C4-2B (cell line): ENCODE measurements at regions not wholly inside any gene's neighbourhood (a gene's known extent, or its start where the extent isn't known, plus 50 kb on each side); places are given as distances from the start of the nearest gene placed in this dataset.

Source experiments
- H3K27ac ChIP-seq: fragments of 450-650 bp; 2 replicates; pipeline ENCODE4 v1.5.1; 2017
- ZFX ChIP-seq: fragments of 450-650 bp; IDR thresholded peaks from 2 replicates; pipeline ENCODE4 v1.6.1; 2017
- TF ChIP-seq, protein P1 (sequence below): fragments of 450-650 bp; conservative IDR thresholded peaks from 2 replicates; pipeline ENCODE4 v1.5.1; 2017; ENCODE audit warnings: mild to moderate bottlenecking

DNA sequence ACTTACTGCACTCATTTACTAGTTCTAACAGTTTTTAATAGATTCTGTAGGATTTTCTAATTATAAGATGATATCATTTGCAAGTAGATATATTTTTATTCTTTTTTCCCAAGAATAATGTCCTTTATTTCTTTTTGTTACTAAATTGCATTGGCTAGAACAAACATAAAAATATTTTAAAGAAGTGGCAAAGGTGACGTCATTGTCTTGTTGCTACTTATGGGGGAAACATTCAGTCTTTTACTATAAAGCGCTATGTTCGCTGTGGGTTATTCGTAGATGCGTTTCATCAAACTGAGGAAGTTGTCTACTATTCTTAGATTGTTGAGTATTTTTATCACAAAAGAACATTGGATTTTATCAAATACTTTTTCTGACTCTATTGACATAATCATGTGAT lies 765.2 kb upstream of the POU3F3 start:
- TF ChIP-seq, protein P1, sequence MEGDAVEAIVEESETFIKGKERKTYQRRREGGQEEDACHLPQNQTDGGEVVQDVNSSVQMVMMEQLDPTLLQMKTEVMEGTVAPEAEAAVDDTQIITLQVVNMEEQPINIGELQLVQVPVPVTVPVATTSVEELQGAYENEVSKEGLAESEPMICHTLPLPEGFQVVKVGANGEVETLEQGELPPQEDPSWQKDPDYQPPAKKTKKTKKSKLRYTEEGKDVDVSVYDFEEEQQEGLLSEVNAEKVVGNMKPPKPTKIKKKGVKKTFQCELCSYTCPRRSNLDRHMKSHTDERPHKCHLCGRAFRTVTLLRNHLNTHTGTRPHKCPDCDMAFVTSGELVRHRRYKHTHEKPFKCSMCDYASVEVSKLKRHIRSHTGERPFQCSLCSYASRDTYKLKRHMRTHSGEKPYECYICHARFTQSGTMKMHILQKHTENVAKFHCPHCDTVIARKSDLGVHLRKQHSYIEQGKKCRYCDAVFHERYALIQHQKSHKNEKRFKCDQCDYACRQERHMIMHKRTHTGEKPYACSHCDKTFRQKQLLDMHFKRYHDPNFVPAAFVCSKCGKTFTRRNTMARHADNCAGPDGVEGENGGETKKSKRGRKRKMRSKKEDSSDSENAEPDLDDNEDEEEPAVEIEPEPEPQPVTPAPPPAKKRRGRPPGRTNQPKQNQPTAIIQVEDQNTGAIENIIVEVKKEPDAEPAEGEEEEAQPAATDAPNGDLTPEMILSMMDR = no peak
- no peak for TF ChIP-seq ZFX
- H3K27ac ChIP-seq = no peak overlapping the region

DNA sequence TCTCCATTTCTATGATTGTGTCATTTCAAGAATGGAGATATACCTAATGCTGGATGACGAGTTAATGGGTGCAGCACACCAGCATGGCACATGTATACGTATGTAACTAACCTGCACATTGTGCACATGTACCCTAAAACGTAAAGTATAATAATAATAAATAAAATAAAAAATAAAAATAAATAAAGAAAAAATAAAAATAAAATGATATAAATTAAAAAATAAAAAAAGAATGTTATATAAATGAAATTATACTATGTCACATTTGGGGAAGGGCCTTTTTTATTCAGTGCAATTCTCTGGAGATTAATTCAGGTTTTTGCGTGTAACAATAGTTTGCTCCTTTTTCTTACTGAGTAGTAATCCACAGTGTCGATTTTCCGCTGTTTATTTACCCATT lies 763.5 kb upstream of the POU3F3 start:
- TF ChIP-seq ZFX = no peak
- TF ChIP-seq, protein P1 = no peak
- no peak overlapping the region for H3K27ac ChIP-seq

DNA sequence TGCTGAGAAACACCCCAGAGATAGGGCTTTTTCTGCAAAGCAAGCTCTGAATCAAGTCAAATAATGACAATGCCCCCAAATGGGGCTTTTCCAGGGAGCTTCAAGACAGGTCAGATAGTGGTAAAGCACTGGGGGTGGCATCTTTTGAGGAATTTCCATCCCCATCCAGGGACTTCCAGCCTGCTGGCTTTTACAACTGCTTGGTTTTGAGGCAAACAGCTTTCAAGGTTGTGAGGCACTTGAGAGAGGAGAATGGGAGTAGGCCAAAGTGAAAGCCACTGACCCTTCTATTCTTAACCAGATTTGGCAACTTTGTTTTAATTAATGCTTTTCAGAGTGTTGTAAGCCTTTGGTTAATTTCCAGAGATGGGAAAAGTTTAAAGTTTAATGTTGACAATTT lies 762.0 kb upstream of the POU3F3 start:
- TF ChIP-seq, protein P1 = no peak
- no peak for TF ChIP-seq ZFX
- no peak overlapping the region for H3K27ac ChIP-seq

DNA sequence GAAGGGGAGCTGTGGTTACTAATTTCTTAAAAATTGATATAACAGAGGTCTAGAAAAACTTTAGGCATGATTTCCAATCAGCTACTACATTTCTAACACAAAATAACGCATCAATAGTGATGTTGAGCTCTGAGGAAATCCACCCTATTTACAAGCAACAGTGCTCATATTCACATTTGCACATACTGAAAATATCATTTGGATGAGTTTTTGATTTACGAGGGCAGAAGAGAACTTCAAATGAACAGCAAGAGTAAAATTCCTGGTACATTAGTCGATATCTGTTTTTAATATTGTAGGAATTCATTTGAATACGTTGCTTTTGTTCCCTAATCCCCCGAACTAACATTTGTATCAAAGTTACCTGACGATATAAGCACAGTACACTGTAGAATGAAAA lies 761.0 kb upstream of the POU3F3 start:
- TF ChIP-seq, protein P1 = no peak
- TF ChIP-seq ZFX = no peak
- no peak overlapping the region for H3K27ac ChIP-seq

DNA sequence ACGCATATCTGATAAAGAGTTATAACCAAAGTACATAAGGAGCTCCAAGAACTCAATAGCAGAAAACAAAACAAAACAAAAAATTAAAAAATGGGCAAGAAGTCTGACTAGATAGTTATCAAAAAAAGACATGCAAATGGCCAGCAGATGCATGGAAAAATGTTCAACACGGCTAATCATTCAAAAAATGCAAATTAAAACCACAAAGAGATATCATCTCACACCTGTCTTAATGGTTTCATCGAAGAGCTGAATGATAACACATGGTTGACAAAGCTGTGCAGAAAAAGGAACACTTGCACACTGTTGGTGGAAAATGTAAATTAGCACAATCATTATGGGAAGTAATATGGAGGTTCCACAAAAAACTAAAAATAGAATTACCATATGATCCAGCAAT lies 751.3 kb upstream of the POU3F3 start:
- no peak overlapping the region for H3K27ac ChIP-seq
- TF ChIP-seq, protein P1 = no peak
- no peak for TF ChIP-seq ZFX

DNA sequence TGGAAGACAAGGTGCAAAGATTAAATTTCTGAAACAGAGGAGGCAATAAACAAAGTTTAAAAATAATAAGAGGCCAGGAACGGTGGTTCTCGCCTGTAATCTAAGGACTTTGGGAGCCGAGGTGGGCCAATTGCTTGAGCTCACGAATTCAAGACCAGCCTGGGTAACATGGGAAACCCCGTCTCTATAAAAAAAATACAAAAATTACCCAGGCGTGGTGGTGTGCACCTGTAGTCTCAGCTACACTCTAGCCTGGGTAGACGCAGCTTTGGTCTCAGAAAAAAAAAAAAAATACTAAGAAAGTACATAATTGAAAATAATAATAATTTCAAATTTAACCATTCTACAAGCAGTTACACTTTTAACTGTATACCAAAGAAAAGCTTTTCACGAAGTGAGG lies 744.6 kb upstream of the POU3F3 start:
- H3K27ac ChIP-seq = no peak overlapping the region
- TF ChIP-seq, protein P1 = no peak
- TF ChIP-seq ZFX = no peak

DNA sequence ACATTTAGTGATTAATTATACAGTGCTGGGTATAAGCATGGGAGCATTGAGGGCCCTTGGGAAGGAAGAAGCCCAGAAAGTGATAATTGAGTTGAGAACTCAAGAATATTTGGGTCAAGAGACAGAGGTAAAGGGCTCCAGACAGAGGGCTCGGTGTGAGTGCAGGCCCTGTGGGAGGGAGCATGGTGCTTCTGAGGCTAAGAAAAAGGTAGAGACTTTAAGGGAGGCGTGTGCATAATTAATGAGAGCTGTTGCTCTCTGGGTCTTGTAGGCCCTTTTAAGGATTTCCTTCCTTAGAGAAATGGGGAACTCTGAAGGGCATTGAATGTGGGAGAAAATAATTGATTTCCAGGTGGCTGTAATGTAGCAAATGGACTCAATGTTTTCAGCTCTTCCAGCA lies 735.0 kb upstream of the POU3F3 start:
- TF ChIP-seq, protein P1 = no peak
- no peak for TF ChIP-seq ZFX
- H3K27ac ChIP-seq = no peak overlapping the region
